HG03342 (cell line): ENCODE measurements at regions not wholly inside any gene's neighbourhood (a gene's known extent, or its start where the extent isn't known, plus 50 kb on each side); places are given as distances from the start of the nearest gene placed in this dataset.
"Not testable (repeated sequence)": the region's sequence is repeated elsewhere in the genome, so short reads cannot be mapped to it uniquely, and the experiment has no call there.

ENCODE experiments used
- ATAC-seq: cut with Tn5 transposase; IDR thresholded peaks from one replicate; pipeline ENCODE4 v1.9.1; 2021; ENCODE audit warnings: mild to moderate bottlenecking, moderate library complexity; ENCODE audit not compliant: unreplicated experiment

DNA sequence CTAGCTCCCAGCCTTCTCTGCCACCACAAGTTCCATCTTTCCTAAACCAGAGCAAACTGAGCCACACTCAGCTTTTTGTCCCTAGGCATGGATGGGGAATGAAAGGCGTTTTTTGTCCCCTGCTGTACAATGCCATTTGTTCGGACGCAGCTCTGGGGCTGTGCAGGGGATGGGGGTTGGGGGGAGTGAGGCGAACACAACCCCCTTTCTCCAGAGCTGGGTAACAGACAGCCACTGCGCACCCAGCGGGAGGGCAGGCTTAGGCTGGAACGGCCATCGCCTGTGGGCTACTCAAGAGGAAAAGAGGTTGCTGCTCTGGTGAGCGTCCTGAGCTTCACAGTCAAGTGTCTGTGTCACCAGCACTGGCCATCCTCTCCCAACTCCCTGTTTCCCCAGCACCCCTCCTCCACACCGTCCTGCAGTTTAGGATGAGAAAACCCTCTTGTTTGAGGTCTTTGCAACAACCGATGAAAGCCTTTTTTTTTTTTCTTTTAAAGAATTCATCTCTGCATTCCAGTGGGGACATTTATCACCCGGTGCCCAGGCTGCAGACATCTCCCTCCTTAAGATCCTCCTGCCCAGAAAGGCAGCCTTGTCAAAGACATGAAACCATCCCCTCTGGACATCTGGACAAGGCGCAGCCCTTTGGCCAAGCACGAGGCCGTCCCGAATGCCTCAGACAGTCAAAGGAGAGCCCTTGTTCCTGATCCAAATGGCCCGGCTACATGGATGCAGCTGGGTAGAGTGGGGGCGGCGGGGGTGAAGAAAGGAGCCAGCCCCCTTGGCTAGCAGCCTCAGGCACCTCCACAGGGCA, 419.6 kb downstream of the BCOR start:
- no peak for ATAC-seq

DNA sequence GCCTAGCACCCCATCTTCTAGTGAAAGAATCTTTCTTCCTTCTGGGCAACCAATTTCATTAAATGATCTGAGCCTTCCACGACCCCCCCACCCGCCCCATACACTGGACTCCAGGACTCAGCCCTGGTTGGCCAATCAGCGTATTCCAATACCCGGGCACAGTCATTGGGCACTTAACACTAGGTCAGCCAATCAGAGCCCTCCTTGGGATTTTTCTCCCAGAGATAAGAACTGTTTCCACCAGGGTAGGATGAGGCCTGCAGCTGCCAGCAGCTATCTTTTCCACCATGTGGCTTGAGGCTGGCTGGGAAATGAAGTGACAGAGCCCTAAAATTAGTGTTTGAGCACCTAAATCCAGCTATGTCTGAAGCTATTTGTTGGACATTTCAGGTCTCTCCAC, 418.8 kb downstream of the BCOR start:
- no peak for ATAC-seq

- no peak for ATAC-seq
These were observed 418.1 kb downstream of the BCOR start for GRCh38 chrX:39679497-39680157.

- ATAC-seq = no peak
These were observed 415.9 kb downstream of the BCOR start for GRCh38 chrX:39681885-39682284.

- ATAC-seq = no peak
These were observed 415.0 kb downstream of the BCOR start for GRCh38 chrX:39682778-39683177.

GRCh38 chrX:39688219-39688575, 409.6 kb downstream of the BCOR start:
- ATAC-seq = no peak

DNA sequence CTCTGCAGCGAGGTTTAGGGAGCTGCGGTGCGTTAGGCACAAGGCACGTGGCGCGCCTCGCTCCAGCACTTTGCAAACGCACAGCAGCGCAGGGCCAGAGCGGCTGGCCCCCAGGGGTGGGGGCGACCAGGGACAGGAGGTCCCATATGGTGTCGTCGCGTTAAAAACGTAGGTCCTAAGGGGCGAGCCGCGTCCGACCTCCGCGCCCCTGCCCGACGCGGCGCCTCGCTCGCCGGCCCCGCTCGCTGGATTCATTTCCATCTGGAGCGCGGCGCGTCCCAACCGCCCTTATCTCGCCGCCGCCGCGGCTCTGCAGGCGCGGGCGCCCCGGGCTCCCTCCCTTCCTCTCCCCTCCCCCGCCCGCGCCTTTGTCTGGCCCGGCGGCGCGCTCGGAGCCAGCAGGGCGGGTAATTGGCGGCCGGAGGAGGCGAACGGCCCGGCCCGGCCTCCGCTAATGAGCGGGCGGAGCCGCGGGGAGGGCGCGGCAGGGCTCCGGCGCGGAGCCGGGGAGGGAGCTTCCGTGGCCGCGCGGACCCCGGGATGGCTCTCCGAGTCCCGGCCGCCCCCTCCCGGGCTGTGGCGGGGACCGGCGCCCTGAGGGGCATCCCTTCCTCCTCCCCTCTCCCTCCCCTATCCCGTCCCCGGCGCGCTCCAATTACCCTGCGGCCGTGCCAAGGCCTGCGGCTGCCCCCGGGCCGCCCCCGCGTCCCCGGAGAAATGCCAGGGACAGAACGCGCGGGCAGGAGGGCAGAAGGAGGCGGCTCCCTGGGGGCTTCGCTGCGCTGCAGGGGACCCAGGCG, 409.0 kb downstream of the BCOR start:
- no peak for ATAC-seq

DNA sequence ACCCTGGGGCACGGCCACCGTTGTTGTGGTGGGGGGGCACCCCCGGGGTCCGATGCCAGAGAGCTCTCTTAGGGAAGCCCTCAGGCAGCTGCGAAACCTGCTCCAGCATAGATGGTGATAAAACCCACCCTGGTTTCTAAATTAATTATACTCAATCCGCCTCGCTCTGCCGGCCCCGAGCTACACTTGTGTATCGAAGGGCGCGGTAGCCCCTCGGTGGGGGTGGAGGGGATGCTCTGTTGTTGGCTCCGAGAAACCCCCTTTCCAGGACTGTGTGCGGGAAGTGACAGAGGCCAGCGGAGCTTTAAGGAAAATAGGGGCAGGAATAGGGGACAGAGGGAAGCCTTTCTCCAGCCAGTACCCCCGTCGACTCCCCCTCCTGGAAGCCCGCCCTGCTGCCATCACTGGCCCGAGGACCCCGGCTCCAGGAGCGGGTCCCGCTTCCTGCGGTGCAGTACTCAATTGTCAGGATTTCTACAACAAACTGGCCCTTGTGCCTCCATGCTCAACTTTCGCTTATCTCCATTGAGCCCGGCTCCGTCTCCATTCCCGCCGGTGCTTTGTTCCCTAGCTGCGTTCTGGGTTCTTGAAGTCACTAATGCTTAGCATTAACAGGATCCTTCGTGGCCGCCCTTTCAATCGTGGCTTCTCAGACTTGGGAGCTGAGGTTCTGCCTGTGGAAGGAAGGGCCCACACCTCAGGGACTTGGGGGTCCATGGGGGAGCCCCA, 408.2 kb downstream of the BCOR start:
- ATAC-seq = no peak

DNA sequence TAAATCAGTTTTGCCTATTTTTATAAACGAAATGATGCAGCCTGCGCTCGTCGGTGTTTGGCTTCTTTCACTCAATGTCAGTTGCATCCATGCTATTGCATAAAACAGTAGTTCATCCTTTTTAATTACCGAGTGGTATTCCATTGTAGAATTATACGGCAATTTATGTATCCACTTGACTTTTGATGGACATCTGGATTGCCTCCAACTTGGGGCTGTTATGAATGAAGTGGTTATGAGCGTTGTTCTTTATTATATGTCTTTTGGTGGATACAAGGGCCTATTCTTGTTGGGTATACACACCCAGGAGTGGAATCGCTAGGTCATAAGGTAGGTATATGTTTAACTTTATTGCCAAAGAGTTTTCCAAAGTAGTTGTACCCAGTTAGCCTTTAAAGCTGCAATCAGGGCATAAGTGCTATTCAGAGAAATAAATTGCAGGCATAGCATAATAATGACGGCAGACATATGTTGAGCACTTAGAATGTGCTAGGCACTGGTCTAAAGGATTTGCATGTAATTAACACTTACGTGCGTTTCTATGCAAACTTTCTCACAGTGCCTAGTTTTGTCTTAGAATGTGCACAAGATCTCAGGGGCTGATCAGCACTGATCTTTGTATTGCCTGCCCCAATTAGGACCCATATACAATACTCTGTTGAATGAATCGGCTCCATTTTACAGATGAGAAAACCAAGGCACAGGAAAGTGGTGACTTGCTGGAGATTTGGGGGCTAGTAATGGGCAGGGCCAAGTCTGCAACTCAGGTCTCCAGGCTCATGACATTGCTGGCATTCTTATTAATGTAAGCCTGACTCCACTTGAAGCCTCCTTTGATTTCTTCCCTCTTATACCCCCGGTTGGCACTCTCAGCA, 407.0 kb downstream of the BCOR start:
- ATAC-seq = no peak

GRCh38 chrX:39691724-39692123, 406.0 kb downstream of the BCOR start:
- ATAC-seq = no peak

DNA sequence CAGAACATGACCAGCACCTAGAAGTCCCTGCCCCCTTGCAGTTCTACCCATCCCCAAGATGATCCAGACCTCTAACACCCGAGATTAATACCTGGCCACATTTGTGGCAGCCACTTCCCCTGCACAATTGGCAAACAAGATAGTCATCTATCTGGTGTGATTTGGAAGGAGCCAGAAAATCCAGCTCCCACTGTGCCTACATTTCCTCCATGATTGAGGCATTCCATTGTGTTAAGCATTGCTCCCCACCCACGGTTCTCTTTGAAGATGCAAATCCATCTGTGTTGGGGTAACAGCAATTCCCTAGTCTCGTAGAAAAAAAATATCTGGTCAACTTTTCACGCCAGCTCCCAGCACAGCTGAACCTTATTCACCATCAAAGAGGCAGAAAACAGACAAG, 405.0 kb downstream of the BCOR start:
- no peak for ATAC-seq

GRCh38 chrX:39693298-39693697, 404.5 kb downstream of the BCOR start:
- ATAC-seq = no peak

DNA sequence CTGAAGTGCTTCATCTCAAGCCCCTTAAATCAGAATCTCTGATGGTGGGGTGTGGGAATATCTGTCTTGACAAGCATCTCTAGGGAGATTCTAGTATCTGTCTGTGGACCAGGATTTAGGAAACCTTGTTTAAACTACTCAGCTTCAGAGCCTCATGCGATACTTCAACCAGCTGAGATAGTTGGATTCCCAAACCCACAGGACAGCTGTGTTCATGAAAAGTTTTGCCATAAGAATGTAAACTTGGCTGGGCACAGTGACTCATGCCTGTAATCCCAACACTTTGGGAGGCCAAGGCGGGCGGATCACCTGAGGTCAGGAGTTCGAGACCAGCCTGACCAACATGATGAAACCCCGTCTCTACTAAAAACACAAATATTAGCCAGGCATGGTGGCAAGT, 395.1 kb downstream of the BCOR start:
- ATAC-seq = not testable (repeated sequence)

DNA sequence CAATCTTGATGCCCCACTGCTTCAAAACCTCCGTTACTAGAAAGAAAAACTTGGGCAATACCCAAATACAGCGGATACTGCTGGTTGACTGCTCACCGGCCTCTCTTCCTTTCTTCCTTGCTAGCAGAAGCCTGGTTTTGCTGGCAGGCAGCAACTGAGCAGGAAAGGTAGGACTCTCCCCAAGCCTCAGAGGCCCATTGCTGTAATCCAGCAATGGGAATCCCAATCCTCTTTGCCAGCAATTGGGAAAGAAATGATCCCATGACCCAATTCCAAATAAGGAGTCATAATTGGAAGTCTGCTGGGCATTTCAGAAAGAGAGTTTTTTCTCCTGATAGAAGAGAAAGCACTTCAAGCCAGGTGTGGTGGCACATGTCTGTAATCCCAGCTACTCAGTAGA, 394.5 kb downstream of the BCOR start:
- ATAC-seq = no peak

- ATAC-seq = no peak
These were observed 393.2 kb downstream of the BCOR start for GRCh38 chrX:39704590-39704989.

DNA sequence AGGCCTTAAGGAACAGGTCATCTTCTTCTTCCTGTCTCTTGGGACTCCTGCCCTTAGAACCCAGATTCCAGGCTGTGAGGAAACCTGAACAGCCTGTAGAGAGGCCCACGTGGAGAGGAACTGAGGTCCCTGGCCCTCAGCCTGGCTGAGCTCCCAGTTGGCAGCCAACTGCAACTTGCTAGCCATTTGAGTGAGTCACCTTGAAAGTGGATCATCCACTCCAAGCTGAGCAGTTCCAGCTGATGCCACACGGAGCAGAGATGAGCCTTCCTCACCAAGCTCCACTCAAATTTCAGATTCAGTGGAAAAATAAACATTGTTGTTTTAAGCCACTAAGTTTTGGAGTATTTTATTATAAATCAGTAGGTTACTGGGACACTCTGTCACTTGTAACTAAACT, 392.5 kb downstream of the BCOR start:
- ATAC-seq = no peak

GRCh38 chrX:39709364-39709763, 388.4 kb downstream of the BCOR start:
- ATAC-seq = no peak

DNA sequence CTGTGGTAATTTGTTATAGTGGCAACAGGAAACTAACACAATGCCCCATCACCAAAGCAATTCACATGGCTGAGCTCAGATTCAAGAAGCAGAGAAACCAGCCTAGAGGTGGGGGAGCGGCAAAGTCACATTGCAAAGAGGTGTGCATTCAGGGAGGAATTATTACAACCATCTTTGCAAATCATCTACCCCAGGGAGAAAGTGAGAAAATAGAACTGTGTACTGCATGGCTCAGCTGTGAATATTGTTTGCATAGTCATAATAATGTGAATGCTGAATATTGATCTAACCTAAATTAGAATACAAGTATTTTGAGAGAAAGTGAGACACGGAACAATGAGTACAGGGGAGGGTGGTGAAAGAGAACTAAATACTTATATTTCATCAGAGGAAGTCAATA, 387.9 kb downstream of the BCOR start:
- no peak for ATAC-seq

GRCh38 chrX:39710776-39711175, 387.0 kb downstream of the BCOR start:
- no peak for ATAC-seq

DNA sequence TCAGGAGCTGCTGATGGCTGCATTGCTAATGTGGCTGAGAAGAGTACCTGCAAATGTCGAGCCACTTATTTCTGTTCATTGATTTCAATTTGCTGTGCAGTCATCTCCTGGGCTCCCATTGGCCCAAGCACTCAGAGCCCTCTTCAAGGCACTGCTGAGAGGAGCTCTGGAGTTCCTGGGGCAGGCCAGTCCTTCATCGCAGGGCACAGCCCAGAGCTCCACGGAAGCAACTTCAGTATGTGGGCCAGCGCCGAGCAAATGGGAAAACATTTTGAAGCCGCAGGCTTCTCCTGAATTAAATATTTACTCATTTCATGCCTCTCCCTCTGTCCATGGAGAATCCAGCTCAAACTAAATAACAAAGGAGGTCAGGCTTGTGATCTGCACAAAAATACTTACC, 383.3 kb downstream of the BCOR start:
- ATAC-seq = no peak
